Stimulated activated CD8-positive, alpha-beta memory T cell treated with anti-CD3 and anti-CD28 coated beads, Interleukin-15, amount 100 ng/mL, for 24 hours (primary cell): ENCODE measurements at regions not wholly inside any gene's neighbourhood (a gene's known extent, or its start where the extent isn't known, plus 50 kb on each side); places are given as distances from the start of the nearest gene placed in this dataset.
"Not testable (repeated sequence)": the region's sequence is repeated elsewhere in the genome, so short reads cannot be mapped to it uniquely, and the experiment has no call there.

Experiments
- DNase-seq: peaks from one replicate; pipeline ENCODE4 v3.0.0-alpha.2; 2020; ENCODE audit warnings: low read depth

DNA sequence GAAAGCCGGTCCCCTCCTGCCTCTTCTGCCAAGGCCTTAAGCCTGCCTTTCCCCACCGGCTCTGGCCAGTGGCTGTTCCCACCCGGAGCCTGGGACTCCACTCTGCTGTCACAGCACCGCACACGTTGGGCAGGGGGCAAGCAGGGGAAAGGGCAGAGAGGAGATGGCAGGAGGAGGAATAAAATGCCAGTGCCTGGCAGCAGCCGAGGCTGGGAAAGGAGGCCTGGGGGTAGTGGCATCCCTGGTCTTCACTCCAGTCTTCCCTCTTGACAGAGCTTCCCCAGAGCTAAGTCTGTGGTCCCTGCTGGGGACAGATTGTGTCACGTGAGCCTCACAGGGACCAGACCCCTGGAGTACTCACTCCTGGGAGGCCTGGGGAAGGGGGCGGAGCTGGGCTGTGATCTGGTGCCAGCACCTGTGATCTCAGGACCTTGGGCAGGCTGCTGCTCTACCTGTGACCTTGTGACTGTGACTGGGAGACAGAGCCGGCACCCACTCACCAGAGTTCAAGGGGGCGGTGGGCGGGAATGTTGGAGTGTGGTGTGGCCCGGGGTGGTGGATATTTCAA lies 97.2 kb upstream of the GSE1 start:
- DNase-seq, result no peak

DNA sequence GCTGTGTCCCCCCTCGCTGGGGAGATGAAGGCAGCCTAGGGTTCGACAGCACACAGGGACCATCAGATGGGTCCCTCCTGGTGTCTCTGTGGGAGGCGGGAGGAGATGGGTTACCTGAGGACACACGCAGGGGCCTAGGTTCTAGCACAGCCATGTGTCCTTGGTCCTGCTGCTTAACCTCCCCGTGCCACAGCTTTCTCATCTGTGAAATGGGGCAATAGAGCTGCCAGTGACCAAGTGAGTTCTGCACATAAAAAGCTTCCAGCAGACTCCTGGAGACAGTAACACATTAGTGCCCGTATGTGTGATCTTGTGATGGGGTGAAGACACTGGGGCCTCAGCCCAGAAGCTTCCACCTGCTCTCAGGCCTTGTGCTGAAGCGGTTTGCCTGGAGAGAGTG lies 96.0 kb upstream of the GSE1 start:
- DNase-seq, result no peak

DNA sequence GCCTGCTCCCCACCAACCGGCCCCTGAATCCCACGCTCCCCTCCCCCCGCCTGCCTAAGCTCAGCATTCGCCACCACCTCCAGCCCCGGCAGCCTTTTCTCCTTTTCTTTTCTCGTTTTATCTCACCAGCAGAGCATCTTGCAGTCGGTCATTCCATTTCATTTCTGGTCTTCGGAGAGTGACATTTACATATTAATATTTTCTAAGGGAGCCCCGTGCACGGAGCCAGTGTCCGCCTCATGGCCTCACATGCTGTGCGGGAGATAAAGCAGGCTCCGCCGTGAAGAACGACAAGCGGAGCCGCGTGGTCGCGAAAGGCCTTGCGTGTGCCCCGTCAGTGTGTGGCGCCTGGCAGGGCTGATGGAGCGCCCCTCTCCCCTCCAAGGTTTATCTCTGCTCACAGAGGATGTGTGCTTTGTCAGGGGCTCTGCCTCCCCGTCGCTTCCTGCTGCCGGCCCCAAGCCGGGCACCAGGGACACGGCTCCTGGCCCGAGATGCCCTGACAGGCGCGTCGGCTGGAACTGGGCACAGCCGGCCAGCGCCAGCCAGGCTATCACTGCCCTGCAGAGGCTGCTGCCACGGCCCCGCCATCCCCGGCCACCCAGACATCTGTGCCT lies 95.5 kb upstream of the GSE1 start:
- no peak for DNase-seq

DNA sequence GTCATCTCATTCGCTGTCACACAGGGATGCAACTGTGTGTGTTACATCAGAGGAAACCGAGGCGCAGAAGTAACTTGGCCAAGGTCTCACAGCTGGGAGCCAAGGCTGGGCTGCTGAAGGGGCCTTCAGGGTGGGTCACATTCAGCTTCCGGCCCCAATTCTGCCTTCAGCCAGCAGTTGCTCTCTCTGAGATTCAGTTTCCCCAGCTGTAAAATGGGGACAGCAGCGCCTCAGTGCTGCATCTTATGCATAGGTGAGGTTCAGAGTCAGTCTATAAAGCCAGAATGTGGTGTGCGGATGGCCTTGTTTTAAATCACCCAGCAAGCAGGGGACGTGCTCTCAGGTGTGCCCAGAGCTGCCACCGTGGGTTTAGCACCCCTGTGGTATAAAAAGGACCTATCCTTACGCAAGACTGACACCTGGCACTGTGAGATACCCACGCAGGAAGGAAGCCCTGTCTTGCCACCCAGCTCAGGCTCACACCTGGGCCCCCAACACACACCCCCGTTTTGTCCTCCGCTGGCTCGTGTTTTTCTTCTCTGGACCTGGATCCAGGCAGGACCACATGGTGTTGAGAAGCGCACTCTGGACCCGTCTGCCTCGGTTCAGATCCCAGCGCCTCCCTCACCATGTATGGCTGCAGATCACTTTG lies 94.6 kb upstream of the GSE1 start:
- no peak for DNase-seq

DNA sequence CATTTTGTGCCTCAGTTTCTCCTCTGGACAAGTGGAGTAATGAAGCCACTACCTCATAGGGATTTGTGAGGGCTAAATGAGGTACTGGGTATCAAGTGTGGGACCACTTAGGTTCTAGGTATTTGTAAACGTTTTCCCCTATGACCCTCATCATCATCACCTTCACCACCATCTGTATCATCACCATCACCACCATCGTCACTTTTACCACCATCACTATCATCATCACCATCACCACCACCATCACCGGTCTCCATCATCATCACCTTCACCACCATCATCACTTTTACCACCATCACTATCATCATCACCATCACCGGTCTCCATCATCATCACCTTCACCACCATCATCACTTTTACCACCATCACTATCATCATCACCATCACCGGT lies 94.1 kb upstream of the GSE1 start:
- DNase-seq, result not testable (repeated sequence)

DNA sequence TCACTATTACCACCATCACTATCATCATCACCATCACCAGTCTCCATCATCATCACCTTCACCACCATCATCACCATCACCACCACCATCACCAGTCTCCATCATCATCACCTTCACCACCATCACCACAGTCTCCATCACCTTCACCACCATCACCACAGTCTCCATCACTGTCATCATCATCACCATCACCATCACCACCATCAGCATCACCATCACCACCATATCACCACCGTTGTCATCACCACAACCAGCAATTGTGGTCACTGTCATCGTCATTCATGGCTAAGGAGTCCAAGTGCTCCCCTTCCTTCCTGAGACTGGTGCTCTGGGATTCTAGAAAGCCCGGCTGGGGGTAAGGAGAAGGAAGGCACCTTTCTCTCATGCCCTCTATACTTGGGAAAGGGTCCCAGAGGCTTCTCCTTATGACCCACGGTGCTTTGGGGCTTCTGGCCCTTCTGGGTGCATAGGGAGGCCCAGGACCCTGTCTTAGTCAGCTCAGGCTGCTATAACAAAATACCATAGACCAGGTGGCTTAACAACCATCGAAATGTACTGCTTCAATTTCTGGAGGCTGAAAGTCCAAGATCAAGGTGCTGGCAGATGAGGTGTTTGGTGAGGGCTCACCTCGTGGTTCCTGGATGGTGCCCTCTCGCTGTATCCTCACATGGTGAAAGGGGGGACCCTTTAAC lies 93.4 kb upstream of the GSE1 start:
- no peak for DNase-seq

DNA sequence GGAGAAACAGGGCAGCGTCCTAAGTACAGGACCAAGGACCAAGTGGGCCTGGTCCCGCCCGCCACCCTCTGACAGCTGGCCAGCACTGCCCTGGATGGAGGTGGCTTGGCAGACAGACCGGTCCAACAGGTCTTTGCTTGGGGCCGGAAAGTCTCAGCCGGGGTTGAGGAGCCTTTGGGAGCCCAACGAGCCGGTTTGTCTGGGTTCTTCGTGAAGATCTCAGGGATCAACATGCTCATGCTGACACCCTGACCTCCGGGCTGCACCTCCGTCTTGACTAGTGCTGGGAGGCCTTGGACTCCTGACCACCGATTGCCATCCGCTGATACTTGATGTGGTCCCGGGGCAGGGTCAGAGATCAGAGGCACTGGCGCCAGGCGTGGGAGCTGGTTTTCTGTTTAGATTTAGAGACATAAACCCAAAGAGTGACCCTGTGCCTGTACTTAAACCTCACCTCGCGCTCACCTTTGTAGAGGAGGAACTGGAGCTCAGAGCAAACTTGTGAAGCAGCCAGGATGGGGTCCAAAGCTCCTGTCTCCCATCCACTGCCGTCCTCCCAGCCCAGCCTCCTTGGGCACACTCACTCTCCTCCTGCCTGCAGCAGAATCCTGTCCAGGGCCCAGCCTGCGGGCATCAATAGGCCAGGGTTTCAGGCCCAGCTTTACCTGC lies 92.1 kb upstream of the GSE1 start:
- DNase-seq, result no peak

DNA sequence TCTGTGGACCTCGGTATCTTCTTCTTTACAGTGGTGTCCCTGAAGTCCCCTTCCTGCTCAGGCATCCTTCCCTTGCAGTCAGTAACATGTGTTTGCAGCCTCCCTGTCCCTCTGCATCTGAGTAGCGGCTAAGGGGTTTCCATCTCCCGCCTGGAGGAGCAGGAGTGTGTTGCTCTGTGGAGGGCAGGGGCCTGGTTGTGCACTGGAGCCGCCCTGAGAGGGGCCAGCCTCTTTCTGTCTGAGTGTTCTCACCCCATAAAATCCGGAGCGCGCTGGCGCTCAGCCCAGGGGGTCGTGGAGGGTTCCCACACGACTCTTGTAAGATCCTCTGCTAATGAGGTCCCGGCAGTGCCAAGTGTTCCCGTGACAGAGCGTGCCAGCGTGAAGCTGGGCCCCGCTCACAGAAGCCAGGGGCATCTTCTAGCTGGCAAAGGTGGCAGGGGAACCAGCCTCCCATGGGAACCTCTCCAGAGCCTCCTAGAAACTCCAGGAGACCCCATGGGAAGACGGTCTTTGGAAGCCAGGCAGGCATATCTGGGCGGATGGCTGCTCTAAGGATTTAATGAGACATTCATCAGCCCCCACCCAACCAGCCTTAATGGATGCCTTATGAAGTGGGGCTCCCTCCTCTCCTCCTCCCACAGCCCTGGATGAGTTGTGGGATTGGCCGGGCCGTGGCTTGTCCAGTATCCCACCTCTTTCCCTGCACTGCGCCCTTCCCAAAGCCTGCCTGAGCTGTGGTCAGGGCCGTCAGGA lies 91.4 kb upstream of the GSE1 start:
- no peak for DNase-seq

DNA sequence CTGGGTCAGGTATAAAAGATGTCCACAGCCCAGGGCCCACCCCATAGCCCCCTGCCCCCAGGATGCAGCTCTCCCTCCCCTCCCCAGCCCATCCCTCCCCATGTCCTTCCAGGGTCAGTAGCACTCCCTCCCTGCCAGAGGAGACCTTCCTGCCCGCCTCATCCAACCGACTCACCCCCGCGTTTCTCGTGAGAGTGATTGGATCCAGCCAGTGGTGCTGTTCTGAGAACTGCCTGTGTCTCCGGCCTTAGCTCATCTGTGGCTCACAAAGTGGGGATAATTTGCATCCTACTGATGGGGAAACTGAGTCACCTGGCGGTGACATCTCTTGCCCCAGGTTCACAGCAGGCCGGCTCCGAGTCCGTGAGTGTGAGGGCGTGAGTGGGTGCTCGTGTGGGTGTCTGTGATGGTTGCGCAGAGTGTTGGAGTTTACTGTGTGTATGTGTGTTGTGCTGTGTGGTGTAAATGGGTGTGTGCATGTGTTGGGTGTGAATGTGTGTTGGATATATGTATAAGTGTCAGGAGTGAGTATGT lies 90.7 kb upstream of the GSE1 start:
- DNase-seq, result no peak

DNA sequence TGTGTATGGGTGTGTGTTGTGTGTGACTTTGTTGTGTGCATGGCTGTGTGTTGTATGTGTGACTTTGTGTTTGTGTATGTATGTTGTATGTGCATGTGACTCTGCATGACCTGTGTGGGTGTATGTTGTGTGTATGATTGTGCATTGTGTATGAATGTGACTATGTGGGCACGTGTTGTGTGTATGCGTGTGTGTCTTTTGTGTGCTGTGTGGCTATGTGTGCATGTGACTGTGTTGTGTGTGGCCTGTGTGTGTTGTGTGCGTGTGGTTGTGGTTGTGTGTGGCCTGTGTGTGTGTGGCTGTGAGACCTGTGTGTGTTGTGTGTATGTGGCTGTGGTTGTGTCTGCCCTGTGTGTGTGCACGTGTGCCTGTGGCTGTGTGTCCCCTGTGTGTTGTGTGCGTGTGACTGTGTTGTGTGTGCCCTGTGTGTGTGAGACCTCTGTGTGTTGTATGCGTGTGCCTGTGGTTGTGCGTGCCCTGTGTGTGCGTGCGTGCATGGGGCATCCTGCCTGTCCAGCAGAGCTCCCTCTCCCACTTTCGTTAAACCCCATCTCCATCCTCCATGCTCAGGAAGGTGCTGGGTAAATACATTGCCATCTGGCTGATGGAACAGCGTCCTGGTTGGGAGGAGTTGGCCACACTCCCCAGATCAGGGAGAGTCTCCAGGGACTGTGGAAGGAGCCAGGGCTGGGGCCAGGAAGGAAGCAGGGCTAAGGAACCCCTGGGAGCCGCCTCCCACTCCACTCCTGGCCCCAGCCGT lies 90.1 kb upstream of the GSE1 start:
- DNase-seq, result no peak

DNA sequence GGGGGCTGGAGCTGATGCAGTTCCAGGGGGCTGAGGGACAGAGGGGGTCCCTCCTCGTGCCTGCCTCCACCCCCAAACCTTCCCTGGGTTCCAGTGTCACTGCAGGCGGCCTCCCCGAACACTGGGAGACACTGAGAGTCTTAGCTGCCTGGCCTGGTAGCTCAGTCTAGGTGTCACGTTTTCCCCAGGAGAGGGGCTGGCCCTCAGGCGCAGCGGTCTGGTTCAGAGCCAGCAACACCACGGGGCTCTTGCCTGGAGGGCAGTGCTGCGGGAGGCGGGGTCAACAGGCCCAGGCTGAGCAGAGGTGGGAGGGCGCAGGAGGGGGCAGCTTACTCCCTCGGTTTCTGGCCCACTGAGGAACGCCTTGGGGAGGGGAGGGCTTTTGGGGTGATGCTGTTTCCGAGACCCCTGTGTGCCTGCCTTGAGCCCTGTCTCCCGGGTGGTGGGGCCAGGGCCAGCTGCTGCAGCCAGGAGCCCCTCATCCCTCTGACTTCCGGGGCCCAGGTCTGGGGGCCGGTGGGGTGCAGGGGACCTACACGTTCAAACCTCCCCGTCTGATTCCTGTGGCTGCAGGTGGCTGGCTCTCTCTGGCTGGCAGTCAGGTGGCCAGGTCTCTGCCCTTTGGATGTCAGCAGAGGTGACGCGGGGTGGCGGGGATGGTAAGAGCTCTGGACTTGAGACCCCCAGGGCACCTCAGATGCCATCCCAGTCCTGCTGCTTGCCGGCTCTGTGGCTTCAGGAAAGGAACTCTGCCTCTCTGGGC lies 89.3 kb upstream of the GSE1 start:
- DNase-seq, result no peak

DNA sequence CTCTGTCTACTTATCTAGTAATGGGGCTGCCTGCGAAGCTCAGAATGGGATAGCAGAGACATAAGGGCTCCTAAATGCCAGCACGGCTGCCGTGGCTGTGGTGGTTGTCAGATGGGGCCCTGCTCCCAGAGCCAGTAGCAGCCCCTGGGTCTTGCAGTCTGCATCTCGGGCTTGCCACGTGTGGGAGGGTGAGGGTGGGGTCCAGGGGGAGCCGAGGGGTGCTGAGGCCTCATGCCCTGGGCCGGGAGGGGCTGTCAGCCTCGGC lies 88.8 kb upstream of the GSE1 start:
- DNase-seq, result no peak

DNA sequence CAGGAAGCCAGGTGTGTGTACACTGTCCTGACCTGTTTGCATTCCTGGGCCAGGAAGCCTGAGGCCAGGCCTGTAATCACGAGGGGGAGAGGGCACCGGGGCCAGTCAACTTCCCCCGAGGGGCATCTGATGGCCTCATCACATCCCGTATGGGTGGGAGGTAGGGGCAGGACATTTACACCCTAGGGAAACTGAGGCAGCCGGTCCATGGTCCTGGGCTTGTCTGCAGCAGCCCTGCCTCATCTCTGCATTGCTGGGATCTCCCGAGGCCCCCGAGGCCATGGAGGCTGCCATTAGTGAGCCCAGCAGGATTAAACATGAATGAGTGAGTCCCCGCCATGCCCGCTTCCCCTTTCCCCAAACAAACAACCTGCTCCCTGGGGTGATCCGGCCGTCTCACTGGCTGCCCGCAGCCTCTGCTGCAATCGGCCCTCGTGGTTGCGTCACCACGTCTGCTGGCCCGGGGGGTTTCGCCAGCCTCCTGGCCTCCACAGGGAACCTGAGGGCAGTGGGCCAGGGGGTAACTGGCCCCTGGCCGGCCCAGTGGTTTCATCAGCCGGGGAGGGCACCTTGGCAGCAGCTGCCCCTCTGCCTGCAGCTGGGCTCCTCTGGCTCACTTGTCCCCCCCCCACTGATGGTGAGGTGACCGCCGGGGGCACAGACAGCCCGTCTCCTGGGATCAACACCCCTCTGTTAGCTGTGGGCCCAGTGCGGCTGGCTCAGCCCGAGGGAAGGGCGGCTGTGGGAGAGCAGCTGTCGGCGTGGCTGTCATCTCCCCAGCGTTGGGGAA lies 88.3 kb upstream of the GSE1 start:
- no peak for DNase-seq

DNA sequence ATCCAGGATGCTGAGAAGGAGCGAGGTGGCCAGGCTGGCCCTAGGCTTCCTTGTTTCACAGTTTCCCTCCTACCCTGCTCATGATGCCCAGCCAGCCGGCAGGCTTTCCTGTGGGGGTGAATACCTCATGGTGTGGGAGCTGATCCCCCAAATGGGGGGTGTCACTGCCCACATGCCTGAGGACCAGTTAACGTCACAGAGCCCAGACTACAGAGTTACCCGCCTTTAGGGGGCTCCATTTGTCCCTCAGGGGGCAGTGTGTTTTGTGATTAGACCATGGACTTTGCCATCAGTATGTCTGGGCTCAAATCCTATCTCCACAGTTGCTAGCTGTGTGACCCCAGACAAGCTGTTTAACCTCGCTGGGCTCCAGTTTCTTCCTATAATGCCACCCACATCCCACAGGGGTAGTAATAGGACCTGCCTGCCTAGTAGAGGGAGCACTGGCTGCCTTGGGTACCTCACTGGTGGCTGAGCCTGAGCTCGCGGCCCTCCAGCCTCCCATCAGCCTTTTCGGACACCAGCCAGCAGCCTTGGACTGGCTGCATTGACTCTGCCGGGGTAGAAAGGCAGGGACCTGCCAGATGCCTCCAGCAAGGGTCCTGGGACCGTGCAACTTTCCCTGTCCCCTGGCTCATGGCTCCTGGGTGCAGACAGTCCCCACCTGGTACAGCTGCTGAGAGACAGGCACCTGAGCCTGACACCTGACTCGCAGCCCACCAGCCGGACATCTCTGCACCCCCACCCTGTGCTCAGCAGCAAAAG lies 87.5 kb upstream of the GSE1 start:
- DNase-seq, result no peak

DNA sequence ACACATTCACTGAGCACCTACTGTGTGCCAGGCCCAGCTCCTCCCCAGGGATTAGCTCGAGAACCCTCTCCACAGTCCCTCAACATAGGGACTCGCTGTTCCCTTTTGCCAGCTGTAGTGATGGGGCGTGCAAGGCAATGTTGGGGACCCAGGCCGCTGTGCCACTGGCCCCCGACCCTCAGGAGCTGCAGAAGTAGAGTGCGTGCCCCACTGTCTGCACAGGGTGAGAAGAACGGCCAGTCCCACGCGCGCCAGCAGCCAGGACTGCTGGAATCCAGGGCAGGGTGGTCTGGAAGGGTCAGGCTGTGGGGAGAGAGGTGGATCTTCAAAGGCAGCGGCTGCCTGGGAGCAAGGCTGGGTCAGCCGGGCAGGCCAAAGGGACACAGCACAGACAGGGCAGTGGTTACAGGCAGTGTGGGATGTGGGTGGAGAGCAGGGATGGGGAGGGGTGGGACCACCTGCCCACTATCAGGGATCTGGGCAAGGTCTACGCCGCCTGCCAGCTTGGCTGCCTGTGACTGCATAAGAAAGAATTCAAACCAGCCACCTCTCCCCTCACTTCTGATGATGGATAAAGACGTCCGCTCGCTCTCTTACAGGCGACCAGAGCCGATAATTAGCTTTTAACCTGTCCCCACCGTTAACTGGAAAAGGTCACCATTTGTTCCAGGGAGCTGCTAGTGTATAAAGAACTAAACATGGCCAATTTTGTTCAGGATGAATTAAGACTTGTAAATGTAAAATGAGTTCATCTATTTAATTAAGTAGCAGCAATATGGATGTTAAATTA lies 86.7 kb upstream of the GSE1 start:
- no peak for DNase-seq

DNA sequence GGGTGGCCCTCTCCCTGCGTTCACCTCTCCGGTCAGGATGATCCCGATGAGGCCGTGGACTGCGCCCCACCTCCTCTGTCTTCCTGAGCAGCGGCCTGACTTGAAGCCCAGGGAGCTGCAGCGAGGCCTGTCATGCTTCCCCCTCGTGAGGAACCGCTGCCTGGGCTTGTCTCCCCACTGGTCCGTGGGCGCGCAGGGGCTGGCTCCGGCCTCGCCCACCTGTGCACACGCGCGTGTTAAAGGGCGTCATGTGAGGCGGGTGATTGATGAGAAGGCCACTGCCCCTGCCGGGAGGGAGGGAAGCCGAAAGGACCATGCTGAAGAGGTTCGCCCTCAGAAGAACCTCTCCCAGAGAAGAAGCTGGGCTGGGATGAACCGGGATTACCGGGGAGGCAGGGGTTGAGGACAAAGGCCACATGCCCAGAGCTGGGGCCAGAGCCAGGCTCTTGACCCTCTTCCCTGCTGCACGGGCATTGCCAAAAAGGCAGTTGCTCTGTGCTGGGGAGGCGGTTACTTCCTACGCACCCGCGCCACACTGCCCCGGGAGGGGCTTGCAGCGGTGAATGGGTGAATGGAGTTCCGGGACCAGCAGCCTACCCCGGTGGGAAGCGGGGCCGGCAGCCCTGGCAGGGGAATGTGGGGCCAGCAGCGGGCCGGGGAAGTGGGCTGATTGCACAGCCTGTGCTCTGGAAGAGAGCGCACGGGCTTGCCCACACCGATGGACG lies 85.9 kb upstream of the GSE1 start:
- DNase-seq, result no peak

DNA sequence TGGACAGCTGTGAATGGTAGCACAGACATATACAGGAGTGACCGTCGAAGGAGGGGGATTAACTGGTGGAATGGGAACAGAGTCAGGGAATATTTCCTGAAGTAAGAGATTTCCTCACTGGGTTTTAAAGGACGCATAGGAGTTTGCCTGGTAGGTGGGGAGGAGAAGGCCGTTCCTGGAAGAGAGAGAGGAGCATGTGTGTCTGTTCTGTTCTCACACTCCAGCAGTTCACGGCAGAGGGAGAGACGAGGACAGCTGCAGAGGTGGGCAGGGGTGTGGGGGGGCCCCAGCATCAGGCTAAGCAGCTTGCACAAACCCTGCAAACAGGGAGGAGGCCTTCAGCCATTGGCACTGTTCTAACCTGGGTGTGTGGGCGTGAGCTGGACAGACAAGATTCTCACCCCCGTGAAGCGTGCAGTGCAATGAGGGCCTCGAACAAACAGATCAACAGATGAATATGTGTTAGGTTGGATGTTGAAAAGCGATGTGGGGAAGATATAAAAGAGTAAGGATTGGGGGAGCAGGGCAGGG lies 85.3 kb upstream of the GSE1 start:
- no peak for DNase-seq
